H9 (cell line): ENCODE measurements at regions not wholly inside any gene's neighbourhood (a gene's known extent, or its start where the extent isn't known, plus 50 kb on each side); places are given as distances from the start of the nearest gene placed in this dataset.

Experiments used
- DNase-seq: peaks from one replicate; pipeline ENCODE4 v3.0.0-alpha.2; 2017
- H2AFZ ChIP-seq: one replicate; pipeline ENCODE4 v1.6.1; 2013; ENCODE audit warnings: mild to moderate bottlenecking, low read length, control low read depth, moderate library complexity
- H2AK5ac ChIP-seq: 2 replicates; pipeline ENCODE4 v1.6.1; 2013; ENCODE audit warnings: low read length, control low read depth, mixed read lengths; ENCODE audit not compliant: insufficient read length
- H2BK120ac ChIP-seq: one replicate; pipeline ENCODE4 v1.6.1; 2013; ENCODE audit warnings: low read depth, mild to moderate bottlenecking, low read length, control low read depth, inconsistent platforms; ENCODE audit not compliant: poor library complexity, severe bottlenecking
- H2BK12ac ChIP-seq: 2 replicates; pipeline ENCODE4 v1.6.1; 2013; ENCODE audit warnings: low read length, control low read depth, mixed read lengths, low read depth; ENCODE audit not compliant: insufficient read length
- H2BK15ac ChIP-seq: 2 replicates; pipeline ENCODE4 v1.6.1; 2013; ENCODE audit warnings: low read depth, low read length, control low read depth
- H2BK20ac ChIP-seq: one replicate; pipeline ENCODE4 v1.6.1; 2013; ENCODE audit warnings: low read depth, mild to moderate bottlenecking, low read length, control low read depth, inconsistent platforms; ENCODE audit not compliant: poor library complexity, severe bottlenecking
- H2BK5ac ChIP-seq: 2 replicates; pipeline ENCODE4 v1.6.1; 2013; ENCODE audit warnings: low read length, control low read depth, mixed read lengths; ENCODE audit not compliant: insufficient read length
- H3K14ac ChIP-seq: 2 replicates; pipeline ENCODE4 v1.6.1; 2013; ENCODE audit warnings: low read length, control low read depth; ENCODE audit not compliant: insufficient read depth
- H3K18ac ChIP-seq: 2 replicates; pipeline ENCODE4 v1.6.1; 2013; ENCODE audit warnings: low read depth, mild to moderate bottlenecking, mixed read lengths, low read length, control low read depth; ENCODE audit not compliant: insufficient read length
- H3K23ac ChIP-seq: 2 replicates; pipeline ENCODE4 v1.6.1; 2013; ENCODE audit warnings: low read length, control low read depth, mixed read lengths, low read depth; ENCODE audit not compliant: insufficient read length
- H3K23me2 ChIP-seq: 2 replicates; pipeline ENCODE4 v1.6.1; 2013; ENCODE audit warnings: low read depth, mild to moderate bottlenecking, mixed read lengths, low read length, control low read depth; ENCODE audit not compliant: insufficient read length, poor library complexity, severe bottlenecking
- H3K27ac ChIP-seq: 2 replicates; pipeline ENCODE4 v1.5.1; 2013; ENCODE audit warnings: low read length, control low read depth, mixed read lengths, low read depth; ENCODE audit not compliant: insufficient read length
- H3K27me3 ChIP-seq: 2 replicates; pipeline ENCODE4 v1.6.1; 2013; ENCODE audit warnings: low read length, control low read depth, inconsistent platforms; ENCODE audit not compliant: insufficient read depth
- H3K4ac ChIP-seq: 2 replicates; pipeline ENCODE4 v1.6.1; 2013; ENCODE audit warnings: low read depth, mild to moderate bottlenecking, control low read depth, inconsistent platforms, low read length, moderate library complexity
- H3K4me1 ChIP-seq: 2 replicates; pipeline ENCODE4 v1.6.1; 2013; ENCODE audit warnings: low read length, control low read depth, inconsistent platforms; ENCODE audit not compliant: insufficient read depth
- H3K4me2 ChIP-seq: 2 replicates; pipeline ENCODE4 v1.6.1; 2013; ENCODE audit warnings: low read length, control low read depth, mixed read lengths; ENCODE audit not compliant: insufficient read length, insufficient read depth
- H3K56ac ChIP-seq: 2 replicates; pipeline ENCODE4 v1.6.1; 2013; ENCODE audit warnings: low read depth, mild to moderate bottlenecking, mixed read lengths, low read length, control low read depth; ENCODE audit not compliant: insufficient read length
- H3K79me1 ChIP-seq: 2 replicates; pipeline ENCODE4 v1.6.1; 2013; ENCODE audit warnings: low read depth, mild to moderate bottlenecking, moderate library complexity, low read length, control low read depth, inconsistent platforms; ENCODE audit not compliant: insufficient read depth, poor library complexity, severe bottlenecking
- H3K79me2 ChIP-seq: 2 replicates; pipeline ENCODE4 v1.6.1; 2013; ENCODE audit warnings: low read length, control low read depth, inconsistent platforms; ENCODE audit not compliant: insufficient read depth
- H3K9ac ChIP-seq: 2 replicates; pipeline ENCODE4 v1.6.1; 2013; ENCODE audit warnings: low read length, control low read depth, mixed read lengths; ENCODE audit not compliant: insufficient read length; ENCODE audit errors: extremely low read depth
- H3K9me3 ChIP-seq: one replicate; pipeline ENCODE4 v1.6.1; 2013; ENCODE audit warnings: low read depth, low read length, inconsistent platforms; ENCODE audit not compliant: control insufficient read depth
- H3T11ph ChIP-seq: one replicate; pipeline ENCODE4 v1.6.1; 2013; ENCODE audit warnings: mild to moderate bottlenecking, low read length, control low read depth, inconsistent platforms
- H4K20me1 ChIP-seq: one replicate; pipeline ENCODE4 v1.6.1; 2013; ENCODE audit not compliant: control insufficient read depth, insufficient read length, insufficient read depth
- H4K5ac ChIP-seq: 2 replicates; pipeline ENCODE4 v1.6.1; 2013; ENCODE audit warnings: low read depth, mild to moderate bottlenecking, mixed read lengths, low read length, control low read depth; ENCODE audit not compliant: insufficient read length
- H4K8ac ChIP-seq: replicated peaks from 2 replicates; pipeline ENCODE4 v1.6.1; 2013; ENCODE audit warnings: low read length, control low read depth, mixed read lengths, low read depth; ENCODE audit not compliant: insufficient read length
- H4K91ac ChIP-seq: 2 replicates; pipeline ENCODE4 v1.6.1; 2013; ENCODE audit warnings: low read depth, mild to moderate bottlenecking, moderate library complexity, mixed read lengths, low read length, control low read depth; ENCODE audit not compliant: insufficient read length
- H3K27ac Mint-ChIP-seq, 3 experiments: 2 replicates in 2 of 3; 3 replicates in 1 of 3; pipeline ENCODE4 v1.8.0; 2020 to 2021; ENCODE audit warnings: mixed read lengths in 3 of 3, mild to moderate bottlenecking in 1 of 3, moderate library complexity in 1 of 3
- H3K27me3 Mint-ChIP-seq: 2 replicates; pipeline ENCODE4 v1.8.0; 2021; ENCODE audit warnings: low read depth, mild to moderate bottlenecking, moderate library complexity, mixed read lengths
- H3K36me3 Mint-ChIP-seq, 3 experiments: 2 replicates in 2 of 3; 3 replicates in 1 of 3; pipeline ENCODE4 v1.8.0; 2020 to 2021; ENCODE audit warnings: low read depth in 3 of 3, mixed read lengths in 3 of 3; ENCODE audit not compliant: insufficient read depth in 1 of 3
- H3K4me1 Mint-ChIP-seq, 2 experiments: 2 replicates each; pipeline ENCODE4 v1.8.0; 2020; ENCODE audit warnings: mixed read lengths in 2 of 2
- H3K4me3 Mint-ChIP-seq, 2 experiments: 2 replicates in 1 of 2; 3 replicates in 1 of 2; pipeline ENCODE4 v1.8.0; 2020 to 2021; ENCODE audit warnings: mild to moderate bottlenecking in 2 of 2, mixed read lengths in 2 of 2, moderate library complexity in 1 of 2
- H3K9me3 Mint-ChIP-seq, 2 experiments: 2 replicates in 1 of 2; 3 replicates in 1 of 2; pipeline ENCODE4 v1.8.0; 2020; ENCODE audit warnings: mild to moderate bottlenecking in 2 of 2, mixed read lengths in 2 of 2, moderate library complexity in 1 of 2
- CTCF ChIP-seq: fragments of 200-600 bp; sonication (generic); conservative IDR thresholded peaks from 3 replicates; pipeline ENCODE4 v1.8.0; 2021; ENCODE audit warnings: antibody characterized with exemption, mild to moderate bottlenecking
- WGBS: extraction: QIAGEN DNeasy Blood & Tissue Kit; methylation state at CpG from one replicate; pipeline ENCODE4 v1.1.7; 2013; ENCODE audit warnings: missing lambda C conversion rate, low lambda C conversion rate, mixed read lengths; ENCODE audit not compliant: insufficient read length; ENCODE audit errors: extremely low coverage; 5-methylcytosine and 5-hydroxymethylcytosine counted together

DNA sequence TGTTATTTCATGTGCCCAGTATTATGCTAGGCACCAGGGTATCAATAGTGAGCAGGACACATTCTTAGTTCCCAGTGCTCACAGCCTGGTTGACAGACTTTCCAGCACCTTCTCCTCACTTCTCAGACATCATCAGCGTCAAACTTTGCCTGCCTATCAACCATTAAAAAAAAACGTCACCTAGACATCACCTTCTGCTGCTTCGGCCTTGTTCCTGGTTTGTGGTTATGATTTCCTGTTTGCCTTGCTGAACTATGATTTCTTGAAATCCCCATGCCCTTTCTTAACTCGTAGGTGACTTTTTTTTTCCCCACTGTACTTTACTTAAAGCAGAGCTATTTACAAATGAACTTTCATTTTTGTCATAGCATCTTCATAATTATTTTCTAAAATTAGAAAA is 60.4 kb upstream of the NABP1 start:
- Mint-ChIP-seq H3K36me3 (no peaks in the 10 kb centered on the region), H3K4me3 (no peak overlapping the region), H3K9me3 (no peaks in the 10 kb centered on the region), H3K4me1 (no peaks in the 10 kb centered on the region), H3K27me3 (no peaks in the 10 kb centered on the region), H3K27ac (no peak overlapping the region)
- TF ChIP-seq CTCF: no peak
- H4K5ac ChIP-seq: no peak overlapping the region
- H3K23ac ChIP-seq: no peak overlapping the region
- H2AFZ ChIP-seq: no peak overlapping the region
- no peak for DNase-seq
- H3K56ac ChIP-seq: no peak overlapping the region
- no peaks in the 10 kb centered on the region for H4K20me1 ChIP-seq
- no CpG with 5 or more reads among the region's 4 CpGs for WGBS
- no peak overlapping the region for H2BK20ac ChIP-seq
- H4K91ac ChIP-seq: no peak overlapping the region
- no peak overlapping the region for H2BK120ac ChIP-seq
- no peaks in the 10 kb centered on the region for H3K23me2 ChIP-seq
- H2AK5ac ChIP-seq: no peak overlapping the region
- H3K79me2 ChIP-seq: no peaks in the 10 kb centered on the region
- no peaks in the 10 kb centered on the region for H3K4me1 ChIP-seq
- no peak overlapping the region for H3K4ac ChIP-seq
- H3K9me3 ChIP-seq: no peaks in the 10 kb centered on the region
- no peak overlapping the region for H3K14ac ChIP-seq
- no peak overlapping the region for H3K9ac ChIP-seq
- no peak overlapping the region for H4K8ac ChIP-seq
- H3K27me3 ChIP-seq: no peaks in the 10 kb centered on the region
- H3T11ph ChIP-seq: no peak overlapping the region
- H2BK15ac ChIP-seq: no peak overlapping the region
- no peak overlapping the region for H3K4me2 ChIP-seq
- no peak overlapping the region for H3K27ac ChIP-seq
- no peak overlapping the region for H2BK12ac ChIP-seq
- no peaks in the 10 kb centered on the region for H3K79me1 ChIP-seq
- H2BK5ac ChIP-seq: no peak overlapping the region
- H3K18ac ChIP-seq: no peak overlapping the region
